IMR-90 (cell line): ENCODE measurements at regions not wholly inside any gene's neighbourhood (a gene's known extent, or its start where the extent isn't known, plus 50 kb on each side); places are given as distances from the start of the nearest gene placed in this dataset.
A peak's percentile ranks its signal among the peaks of the same experiment; 100 is the strongest.

ENCODE experiments used
- ATAC-seq: fragments of 200-7000 bp; cut with Tn5 transposase; 2 replicates; pipeline ENCODE4 v1.9.1; 2020; ENCODE audit warnings: low read depth, mild to moderate bottlenecking, moderate library complexity
- BruUV-seq: library from RNA; stranded (reverse); fragments of 400-500 nt; replicated peaks from 2 replicates; lab custom pipeline; 2021; lab: Mats Ljungman, UMichigan
- CTCF ChIA-PET: fragments of 300-600 bp; formaldehyde crosslinking; extraction: SDS; loops from one replicate; lab custom pipeline; 2021; ENCODE audit warnings: antibody characterized with exemption; lab: Yijun Ruan, JAX
- POLR2A ChIA-PET: fragments of 300-600 bp; sonication (Branson Sonifier 250); formaldehyde crosslinking; loops from one replicate; lab custom pipeline; 2022; ENCODE audit warnings: antibody characterized with exemption; ENCODE audit not compliant: unreplicated experiment; lab: Charles Lee
- DNase-seq: peaks from one replicate; pipeline ENCODE4 v3.0.0; 2013
- H2AFZ ChIP-seq: replicated peaks from 2 replicates; pipeline ENCODE3; 2013; ENCODE audit warnings: low read length, mild to moderate bottlenecking; ENCODE audit not compliant: poor library complexity
- H2AK5ac ChIP-seq: 2 replicates; pipeline ENCODE4 v1.6.1; 2013; ENCODE audit warnings: low read depth, low read length, inconsistent platforms
- H2AK9ac ChIP-seq: replicated peaks from 2 replicates; pipeline ENCODE3; 2013; ENCODE audit warnings: mild to moderate bottlenecking, low read depth, low read length, moderate library complexity; ENCODE audit not compliant: poor library complexity
- H2BK120ac ChIP-seq: 2 replicates; pipeline ENCODE4 v1.6.1; 2013; ENCODE audit warnings: low read depth, low read length, inconsistent platforms
- H2BK15ac ChIP-seq: 3 replicates; pipeline ENCODE4 v1.6.1; 2013; ENCODE audit warnings: low read depth, low read length, inconsistent platforms
- H2BK20ac ChIP-seq: 2 replicates; pipeline ENCODE4 v1.6.1; 2013; ENCODE audit warnings: low read depth, mild to moderate bottlenecking, inconsistent platforms, low read length, moderate library complexity
- H2BK5ac ChIP-seq: 2 replicates; pipeline ENCODE4 v1.6.1; 2013; ENCODE audit warnings: mild to moderate bottlenecking, low read depth, low read length, inconsistent platforms; ENCODE audit not compliant: poor library complexity, severe bottlenecking
- H3K14ac ChIP-seq: replicated peaks from 2 replicates; pipeline ENCODE4 v1.6.1; 2013; ENCODE audit warnings: low read depth, low read length, inconsistent platforms
- H3K18ac ChIP-seq: 2 replicates; pipeline ENCODE4 v1.6.1; 2013; ENCODE audit warnings: low read depth, low read length, control low read depth
- H3K23ac ChIP-seq: 2 replicates; pipeline ENCODE4 v1.6.1; 2013; ENCODE audit warnings: low read depth, low read length, inconsistent platforms
- H3K27ac ChIP-seq: 2 replicates; pipeline ENCODE4 v1.5.1; 2013; ENCODE audit warnings: mild to moderate bottlenecking, control low read depth, low read length; ENCODE audit not compliant: insufficient read depth
- H3K27me3 ChIP-seq: 2 replicates; pipeline ENCODE4 v1.6.1; 2013; ENCODE audit warnings: low read length; ENCODE audit not compliant: control insufficient read depth, insufficient read depth
- H3K36me3 ChIP-seq: 2 replicates; pipeline ENCODE4 v1.6.1; 2013; ENCODE audit warnings: low read length, mixed read lengths; ENCODE audit not compliant: control insufficient read depth, insufficient read depth
- H3K4ac ChIP-seq: 2 replicates; pipeline ENCODE4 v1.6.1; 2013; ENCODE audit warnings: low read depth, low read length, inconsistent platforms
- H3K4me1 ChIP-seq: 2 replicates; pipeline ENCODE4 v1.6.1; 2013; ENCODE audit warnings: low read length, mixed read lengths; ENCODE audit not compliant: control insufficient read depth, insufficient read depth
- H3K4me2 ChIP-seq: 2 replicates; pipeline ENCODE4 v1.6.1; 2013; ENCODE audit warnings: low read depth, mild to moderate bottlenecking, control low read depth, low read length, moderate library complexity
- H3K4me3 ChIP-seq: 2 replicates; pipeline ENCODE4 v1.5.1; 2013; ENCODE audit warnings: low read depth, mild to moderate bottlenecking, control low read depth, low read length, moderate library complexity; ENCODE audit not compliant: insufficient read depth
- H3K56ac ChIP-seq: 2 replicates; pipeline ENCODE4 v1.6.1; 2013; ENCODE audit warnings: low read length, inconsistent platforms; ENCODE audit not compliant: insufficient read depth; ENCODE audit errors: extremely low read depth
- H3K79me1 ChIP-seq, 2 experiments: 2 replicates each; pipeline ENCODE4 v1.6.1; 2013; ENCODE audit warnings: low read length in 2 of 2, inconsistent platforms in 1 of 2, low read depth in 1 of 2
- H3K9ac ChIP-seq: 2 replicates; pipeline ENCODE4 v1.6.1; 2013; ENCODE audit warnings: low read depth, low read length, control low read depth
- H3K9me1 ChIP-seq: 2 replicates; pipeline ENCODE4 v1.6.1; 2013; ENCODE audit warnings: low read length, inconsistent platforms; ENCODE audit not compliant: insufficient read depth
- H3K9me3 ChIP-seq: 2 replicates; pipeline ENCODE4 v1.6.1; 2013; ENCODE audit warnings: low read length; ENCODE audit not compliant: control insufficient read depth, insufficient read depth
- H4K20me1 ChIP-seq: 2 replicates; pipeline ENCODE4 v1.6.1; 2013; ENCODE audit warnings: low read length, inconsistent platforms; ENCODE audit not compliant: insufficient read depth
- H4K5ac ChIP-seq: 2 replicates; pipeline ENCODE4 v1.6.1; 2013; ENCODE audit warnings: mild to moderate bottlenecking, low read depth, low read length, control low read depth
- H4K8ac ChIP-seq, 2 experiments: 2 replicates each; pipeline ENCODE4 v1.6.1; 2013; ENCODE audit warnings: low read depth in 2 of 2, low read length in 2 of 2, control low read depth in 1 of 2, inconsistent platforms in 1 of 2
- H4K91ac ChIP-seq: 2 replicates; pipeline ENCODE4 v1.6.1; 2013; ENCODE audit warnings: low read depth, low read length, inconsistent platforms; ENCODE audit not compliant: insufficient read depth
- BHLHE40 ChIP-seq: fragments of 150-350 bp; IDR thresholded peaks from 2 replicates; pipeline ENCODE4 v1.6.1; 2016; ENCODE audit warnings: mild to moderate bottlenecking, low read depth, low read length
- CEBPB ChIP-seq: IDR thresholded peaks from 2 replicates; pipeline ENCODE4 v1.6.1; 2012; ENCODE audit warnings: low read depth, low read length, improper control_type of control experiment
- CHD1 ChIP-seq: IDR thresholded peaks from 2 replicates; pipeline ENCODE4 v1.6.1; 2012; ENCODE audit warnings: low read depth, low read length, improper control_type of control experiment
- MAZ ChIP-seq: IDR thresholded peaks from 2 replicates; pipeline ENCODE4 v1.6.1; 2012; ENCODE audit warnings: low read depth, mild to moderate bottlenecking, low read length, improper control_type of control experiment, moderate library complexity, borderline replicate concordance
- MXI1 ChIP-seq: IDR thresholded peaks from 2 replicates; pipeline ENCODE4 v1.6.1; 2012; ENCODE audit warnings: low read depth, mild to moderate bottlenecking, low read length, moderate library complexity, borderline replicate concordance
- NFE2L2 ChIP-seq: fragments of 150-350 bp; IDR thresholded peaks from 2 replicates; pipeline ENCODE4 v1.6.1; 2016; ENCODE audit warnings: low read depth, mild to moderate bottlenecking, low read length
- POLR2A ChIP-seq: IDR thresholded peaks from 2 replicates; pipeline ENCODE4 v1.6.1; 2012; ENCODE audit warnings: mild to moderate bottlenecking, low read depth, low read length
- RCOR1 ChIP-seq: IDR thresholded peaks from 2 replicates; pipeline ENCODE4 v1.6.1; 2012; ENCODE audit warnings: mild to moderate bottlenecking, low read length, improper control_type of control experiment; ENCODE audit not compliant: insufficient replicate concordance
- SMC3 ChIP-seq: fragments of 150-350 bp; IDR thresholded peaks from 2 replicates; pipeline ENCODE4 v1.6.1; 2016; ENCODE audit warnings: low read depth, mild to moderate bottlenecking, antibody characterized with exemption, low read length, moderate library complexity
- WGBS, 2 experiments: methylation state at CpG; one replicate each; pipeline versions ENCODE4 v1.1.5 to v1.1.7; 2013; ENCODE audit warnings: missing lambda C conversion rate in 2 of 2; ENCODE audit not compliant: insufficient read length in 1 of 2; ENCODE audit errors: extremely low coverage in 2 of 2; 5-methylcytosine and 5-hydroxymethylcytosine counted together
- dilution Hi-C: fragments of 300-500 bp; cut with HindIII; formaldehyde crosslinking; loops from one replicate; pipeline ENCODE4 v1.14.3; 2018; ENCODE audit warnings: low sequenced_read_pairs; ENCODE audit not compliant: unreplicated experiment
- in situ Hi-C: fragments of 300-500 bp; cut with MboI; formaldehyde crosslinking; loops from 3 replicates; pipeline ENCODE4 v1.14.3; 2019; ENCODE audit warnings: low sequenced_read_pairs, inconsistent platforms, mixed read lengths
- intact Hi-C: fragments of 100-400 bp; cut with micrococcal nuclease; formaldehyde crosslinking; loops from 2 replicates; pipeline ENCODE4 v1.10.0; 2022
- TF ChIP-seq, protein P1 (sequence below): fragments of 150-350 bp; IDR thresholded peaks from 2 replicates; pipeline ENCODE4 v1.6.1; 2016; ENCODE audit warnings: low read depth, mild to moderate bottlenecking, low read length, moderate library complexity, borderline replicate concordance

DNA sequence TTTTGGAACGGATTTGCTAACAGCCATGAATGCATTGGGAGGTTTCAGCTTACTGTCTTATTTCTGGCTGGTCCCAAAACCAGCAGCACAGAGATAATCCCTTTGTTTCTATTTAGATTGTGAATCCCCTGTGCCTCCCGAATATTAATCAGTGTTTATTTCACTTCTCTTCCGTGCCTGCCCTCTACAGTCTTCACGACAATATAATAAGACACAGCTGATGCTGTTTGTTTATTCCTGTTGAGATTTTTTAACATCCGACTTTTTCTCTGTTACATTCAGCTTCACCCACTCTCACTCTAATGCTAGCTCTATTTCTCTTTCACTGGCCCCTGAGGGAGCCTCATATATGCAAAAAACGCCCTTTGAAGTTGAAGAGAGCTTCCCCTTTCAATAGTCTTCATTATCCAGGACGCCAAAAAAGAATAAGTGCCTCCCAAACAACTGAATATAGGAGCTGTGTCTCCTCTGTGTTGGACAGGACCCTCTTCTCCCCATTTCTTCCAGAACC is 995.3 kb downstream of the ROBO2 start:
- Histone ChIP-seq H3K27me3 (no peaks in the 10 kb centered on the region), H3K14ac (no peak overlapping the region), H3K79me1 (no peaks in the 10 kb centered on the region), H2BK15ac (no peak overlapping the region), H3K9ac (no peak overlapping the region), H3K56ac (no peak overlapping the region), H4K8ac (no peak overlapping the region), H2BK120ac (no peak overlapping the region), H3K4me3 (no peak overlapping the region), H2AK5ac (no peak overlapping the region), H3K4ac (no peak overlapping the region), H2BK20ac (no peak overlapping the region), H3K27ac (no peak overlapping the region), H2AK9ac (no peak overlapping the region), H4K5ac (no peak overlapping the region), H3K4me2 (no peak overlapping the region; the same call in 1 of the 2 replicates), H2BK5ac (no peak overlapping the region), H2AFZ (no peak overlapping the region), H3K9me1 (no peaks in the 10 kb centered on the region), H3K9me3 (no peaks in the 10 kb centered on the region), H3K18ac (no peak overlapping the region), H3K23ac (no peak overlapping the region), H4K91ac (no peak overlapping the region), H3K4me1 (no peaks in the 10 kb centered on the region), H3K36me3 (no peaks in the 10 kb centered on the region), H4K20me1 (no peaks in the 10 kb centered on the region)
- intact Hi-C loops = no loop called here
- dilution Hi-C loops = no loop called here
- in situ Hi-C loops = no loop called here
- peak; percentile 42 for ATAC-seq
- DNase-seq = no peak
- no peak for TF ChIP-seq CEBPB
- TF ChIP-seq RCOR1 = no peak
- no peak for TF ChIP-seq BHLHE40
- no peak for TF ChIP-seq POLR2A
- TF ChIP-seq MAZ = no peak
- no peak for TF ChIP-seq CHD1
- no peak for TF ChIP-seq MXI1
- TF ChIP-seq SMC3 = no peak
- TF ChIP-seq, protein P1, sequence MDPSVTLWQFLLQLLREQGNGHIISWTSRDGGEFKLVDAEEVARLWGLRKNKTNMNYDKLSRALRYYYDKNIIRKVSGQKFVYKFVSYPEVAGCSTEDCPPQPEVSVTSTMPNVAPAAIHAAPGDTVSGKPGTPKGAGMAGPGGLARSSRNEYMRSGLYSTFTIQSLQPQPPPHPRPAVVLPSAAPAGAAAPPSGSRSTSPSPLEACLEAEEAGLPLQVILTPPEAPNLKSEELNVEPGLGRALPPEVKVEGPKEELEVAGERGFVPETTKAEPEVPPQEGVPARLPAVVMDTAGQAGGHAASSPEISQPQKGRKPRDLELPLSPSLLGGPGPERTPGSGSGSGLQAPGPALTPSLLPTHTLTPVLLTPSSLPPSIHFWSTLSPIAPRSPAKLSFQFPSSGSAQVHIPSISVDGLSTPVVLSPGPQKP = no peak
- TF ChIP-seq NFE2L2 = no peak
- WGBS, 2 experiments = 8% methylated on average over 2 of the region's 7 CpGs; no CpG with 5 or more reads in 1 of the 2 experiments
- POLR2A ChIA-PET = no interaction called here
- BruUV-seq = no TSS peak
- CTCF ChIA-PET = interaction anchor here (0.8 kb wide), 1 partner anchor 15 kb away, joined by 3 read pairs; no protein-coding TSS in a partner anchor
